ENCODE measurements at regions not wholly inside any gene's neighbourhood (a gene's known extent, or its start where the extent isn't known, plus 50 kb on each side); places are given as distances from the start of the nearest gene placed in this dataset.
"Not testable (repeated sequence)": the region's sequence is repeated elsewhere in the genome, so short reads cannot be mapped to it uniquely, and the experiment has no call there.

DNA sequence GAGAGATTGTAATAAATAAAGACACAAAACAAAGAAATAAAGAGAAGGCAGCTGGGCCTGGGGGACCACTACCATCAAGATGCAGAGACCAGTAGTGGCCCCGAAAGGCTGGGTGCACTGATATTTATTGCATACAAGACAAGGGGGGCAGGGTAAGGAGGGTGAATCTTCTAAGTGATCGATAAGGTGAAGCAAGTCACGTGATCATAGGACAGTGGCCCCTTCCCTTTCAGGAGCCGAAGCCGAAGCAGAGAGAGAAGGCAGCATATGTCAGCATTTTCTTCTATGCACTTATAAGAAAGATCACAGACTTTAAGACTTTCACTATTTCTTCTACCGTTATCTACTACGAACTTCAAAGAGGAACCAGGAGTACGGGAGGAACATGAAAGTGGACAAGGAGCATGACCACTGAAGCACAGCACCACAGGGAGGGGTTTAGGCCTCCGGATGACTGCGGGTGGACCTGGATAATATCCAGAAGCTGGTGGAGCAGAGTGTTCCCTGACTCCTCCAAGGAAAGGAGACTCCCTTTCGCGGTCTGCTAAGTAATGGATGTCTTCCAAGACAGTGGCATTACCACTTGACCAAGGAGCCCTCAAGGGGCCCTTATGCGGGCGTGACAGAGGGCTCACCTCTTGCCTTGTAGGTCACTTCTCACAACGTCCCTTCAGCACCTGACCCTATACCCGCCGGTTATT, 126.4 kb downstream of the RBM46 start:
- not testable (repeated sequence) for DNase-seq

DNA sequence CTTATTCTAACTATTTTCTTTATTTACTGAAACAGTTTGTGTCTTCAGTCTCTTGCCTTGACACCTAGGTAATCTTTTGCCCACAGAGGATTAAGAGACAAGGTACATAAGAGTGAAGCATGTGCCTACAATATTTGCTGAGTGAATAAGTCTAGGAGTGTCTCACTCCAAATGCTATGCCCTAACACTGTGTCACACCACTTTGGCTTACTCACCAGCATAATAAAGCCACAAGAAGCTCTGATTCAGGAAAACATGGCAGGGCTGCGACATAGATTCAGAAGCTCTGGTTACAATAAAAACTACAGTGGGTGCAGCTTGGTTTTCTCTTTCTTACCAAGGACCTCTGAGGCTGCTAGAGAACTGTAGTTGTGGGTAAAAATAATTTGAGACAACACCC, 127.1 kb downstream of the RBM46 start:
- no peak for DNase-seq

DNA sequence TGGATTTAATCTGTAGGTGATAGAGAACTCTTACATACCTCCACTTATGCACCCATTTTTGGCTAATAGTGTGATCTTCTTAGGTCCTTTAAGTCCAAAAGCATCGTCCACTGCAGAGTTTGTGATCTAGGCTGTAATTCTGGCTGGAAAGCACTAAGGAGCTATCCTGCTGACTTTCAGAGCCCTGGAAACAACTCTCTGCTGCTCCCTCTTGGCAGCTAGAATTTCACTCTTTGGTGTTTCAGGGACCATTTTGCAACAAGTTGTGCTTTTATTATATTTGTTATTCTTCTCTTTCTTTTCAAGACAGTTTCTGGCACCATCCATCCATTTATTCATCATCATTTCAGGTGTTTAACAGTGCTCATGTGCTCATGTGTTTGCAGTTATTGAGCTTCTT, 130.0 kb downstream of the RBM46 start:
- DNase-seq = no peak

DNA sequence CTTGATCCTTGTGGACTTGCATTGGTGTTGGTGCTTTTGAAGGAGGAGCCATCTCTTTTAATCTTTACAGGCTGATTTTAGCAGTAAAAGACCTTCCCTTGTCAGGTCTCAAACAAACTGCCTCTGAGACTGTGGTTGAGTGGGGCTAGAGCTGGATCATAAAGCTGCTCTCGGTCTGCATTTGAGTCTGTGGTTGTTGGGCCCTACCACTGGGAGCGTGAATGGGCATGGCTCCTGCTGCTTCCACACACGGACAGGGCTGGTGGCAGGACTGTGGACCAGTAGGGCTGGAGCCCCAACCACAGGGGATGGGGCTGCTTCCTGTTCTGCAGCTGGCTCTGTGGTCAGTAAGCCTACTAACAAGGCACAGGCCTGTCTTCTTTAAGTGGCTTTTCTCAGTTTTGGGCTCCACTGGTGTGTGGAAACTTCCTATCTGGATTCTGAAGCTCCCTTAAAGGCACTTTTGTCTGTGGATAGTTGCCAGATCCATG, 130.6 kb downstream of the RBM46 start:
- DNase-seq = no peak

DNA sequence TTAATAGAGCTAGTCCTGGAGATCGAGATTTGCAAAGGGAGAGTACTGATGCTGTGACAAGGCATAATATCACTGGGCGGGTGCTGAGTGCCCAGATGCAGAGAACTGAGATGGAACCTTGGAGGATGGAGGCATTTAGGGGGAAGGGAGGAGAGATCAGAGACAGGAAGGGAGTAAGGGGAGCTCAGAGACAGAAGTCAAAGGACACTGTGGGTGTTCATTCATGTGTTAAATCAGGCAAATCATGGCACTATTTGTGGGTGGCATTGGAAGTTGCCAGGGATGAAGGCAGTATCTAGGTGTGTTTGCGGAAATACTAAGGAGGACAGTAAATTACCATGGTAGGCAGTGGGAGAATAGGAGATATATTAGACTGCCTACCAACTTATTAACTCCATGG, 135.0 kb downstream of the RBM46 start:
- no peak for DNase-seq

DNA sequence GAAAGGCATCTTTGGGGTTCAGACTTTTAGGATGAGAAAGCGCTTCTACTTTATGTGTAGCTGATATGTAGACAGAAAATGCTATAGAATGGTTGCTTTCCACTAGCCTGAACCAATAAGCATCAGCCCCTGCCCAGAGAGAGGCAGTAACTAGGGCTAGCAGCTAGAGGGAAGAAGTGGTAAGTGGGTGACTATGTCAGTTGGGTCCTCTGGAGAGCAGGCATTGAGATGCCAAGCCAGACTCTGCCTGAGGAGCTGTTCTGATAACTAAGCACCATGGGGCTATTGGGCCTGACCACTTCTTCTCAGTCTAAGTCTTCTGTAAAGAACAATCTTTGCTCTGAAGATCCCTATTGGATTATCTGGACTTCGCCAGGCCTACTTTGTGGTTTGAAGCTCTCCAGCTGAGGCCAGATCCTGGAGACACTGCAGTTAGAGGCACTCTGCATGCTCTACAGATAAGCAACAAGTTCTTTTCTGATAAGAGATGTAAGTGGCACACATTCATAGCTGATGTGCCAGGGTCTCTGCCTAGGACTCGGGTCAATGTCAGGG, 146.1 kb downstream of the RBM46 start:
- no peak for DNase-seq

DNA sequence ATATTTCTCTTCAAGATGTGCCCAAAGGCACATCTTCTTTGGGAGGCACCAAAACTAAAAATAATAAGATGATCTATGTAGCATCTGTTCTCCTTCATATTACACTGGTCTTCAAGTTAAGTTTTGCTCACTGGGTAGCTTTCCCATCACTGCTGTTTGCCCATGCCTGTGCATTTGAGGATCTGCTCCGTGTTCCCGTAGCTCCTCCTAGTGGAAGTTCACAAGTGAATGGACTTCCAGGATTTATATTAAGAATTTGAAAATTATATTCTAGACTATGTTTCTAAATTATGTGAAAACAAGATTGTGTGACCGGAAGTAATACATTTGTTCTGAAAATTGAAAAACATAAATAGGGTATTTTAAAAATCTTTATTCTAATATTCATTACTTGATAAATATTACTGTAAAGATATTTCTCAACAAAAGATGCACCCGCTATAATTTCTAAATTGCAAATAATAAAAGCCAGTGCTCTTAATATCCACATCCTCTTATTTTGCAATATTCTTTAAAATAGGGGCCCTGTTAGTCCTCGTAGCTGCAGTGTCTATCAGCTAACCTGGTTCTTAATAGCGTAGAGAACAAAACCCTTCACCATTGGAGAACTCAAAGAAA, 147.7 kb downstream of the RBM46 start:
- DNase-seq = no peak

DNA sequence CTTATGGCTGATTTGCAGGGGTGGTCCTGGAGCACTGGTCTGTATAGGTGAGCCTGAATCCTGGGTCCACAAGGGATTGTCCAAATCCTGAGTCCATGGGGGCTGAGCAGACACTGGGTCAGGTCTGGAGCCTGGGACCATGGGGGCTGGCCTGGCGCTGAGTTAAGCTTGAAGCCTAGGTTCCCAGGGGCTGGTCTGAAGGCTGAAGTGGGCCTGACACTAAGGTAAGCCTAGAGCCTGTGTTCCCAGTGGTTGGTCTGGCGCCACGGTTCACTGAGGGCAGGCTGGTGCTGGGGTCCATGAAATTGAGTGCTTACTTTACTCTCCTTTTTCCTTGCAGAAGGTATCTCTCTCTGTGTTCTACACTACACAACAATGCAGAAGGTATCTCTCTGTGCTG, 155.8 kb downstream of the RBM46 start:
- no peak for DNase-seq

DNA sequence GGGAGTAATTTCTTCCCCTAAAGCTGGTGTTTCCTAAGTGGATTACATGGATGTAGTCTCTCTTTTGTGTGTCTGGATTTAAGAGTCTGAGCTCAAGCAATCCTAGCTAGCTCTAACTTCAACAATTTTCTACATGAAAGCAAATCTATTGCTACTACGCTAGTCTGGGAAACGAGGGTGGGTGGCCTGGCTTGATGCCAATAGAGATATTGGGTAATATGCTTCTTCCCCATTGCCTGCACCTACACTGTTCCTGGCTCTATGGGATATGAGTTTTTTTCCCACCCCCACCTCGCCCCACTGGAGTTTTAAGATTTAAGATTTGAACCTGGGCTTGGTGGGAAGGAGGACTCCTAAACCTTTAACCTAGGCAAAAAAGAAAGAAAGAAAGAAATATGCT, 158.8 kb downstream of the RBM46 start:
- DNase-seq = no peak

DNA sequence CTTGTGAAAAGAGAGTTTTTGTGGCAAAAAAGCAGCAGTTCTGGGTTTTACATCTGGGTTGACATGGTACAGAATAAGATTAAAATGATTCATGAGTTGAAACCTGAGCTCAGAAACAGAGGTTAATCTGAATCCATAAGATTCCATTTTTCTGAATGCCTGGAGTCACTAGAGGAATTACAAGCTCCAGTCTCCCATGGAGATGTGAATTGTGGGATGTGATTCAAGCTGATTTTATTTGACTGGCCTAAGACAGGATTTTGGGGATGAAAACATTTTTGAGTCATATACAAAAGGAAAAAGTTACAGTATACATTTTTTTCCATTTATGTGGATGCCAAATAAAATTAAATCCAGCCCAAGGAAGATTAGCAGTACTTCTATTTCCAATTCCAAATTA, 161.1 kb downstream of the RBM46 start:
- DNase-seq = no peak

DNA sequence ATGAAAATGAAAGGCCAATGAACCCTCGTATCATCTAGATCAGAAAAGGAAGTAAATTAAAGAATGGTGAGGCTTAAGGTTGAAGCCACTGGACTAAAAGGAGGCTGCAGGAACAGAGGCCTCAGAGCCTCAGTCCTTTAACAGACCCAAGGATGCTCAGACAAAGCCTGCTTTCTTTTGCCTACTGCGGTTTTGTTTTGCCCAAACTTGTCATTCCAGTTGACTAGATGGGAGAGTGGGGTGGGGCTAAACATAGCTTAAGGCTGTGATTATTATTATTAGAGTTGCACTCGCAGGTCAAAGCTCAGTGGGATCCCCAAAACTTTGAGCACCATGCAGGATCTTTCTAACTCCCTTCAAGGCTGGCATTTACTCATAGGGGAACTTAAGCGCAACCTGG, 163.9 kb downstream of the RBM46 start:
- DNase-seq = no peak

DNA sequence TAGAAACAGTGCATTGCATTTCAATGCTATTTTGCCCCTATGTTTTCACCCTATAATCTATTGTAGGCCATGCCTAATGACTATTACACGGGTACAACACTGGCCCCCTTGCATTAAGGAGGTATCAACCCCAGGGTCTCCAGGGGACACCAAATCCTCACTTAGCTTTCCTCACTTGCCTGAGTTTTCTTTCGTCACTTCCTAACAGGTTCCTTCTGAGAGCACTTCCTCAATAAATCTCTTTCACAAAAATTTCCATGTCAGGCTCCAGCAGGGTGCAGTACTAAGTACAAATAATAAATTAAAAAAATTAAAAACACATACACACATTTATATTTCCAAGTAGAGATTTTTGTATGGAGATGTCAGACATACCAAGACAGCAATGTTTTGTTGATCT, 165.0 kb downstream of the RBM46 start:
- no peak for DNase-seq

DNA sequence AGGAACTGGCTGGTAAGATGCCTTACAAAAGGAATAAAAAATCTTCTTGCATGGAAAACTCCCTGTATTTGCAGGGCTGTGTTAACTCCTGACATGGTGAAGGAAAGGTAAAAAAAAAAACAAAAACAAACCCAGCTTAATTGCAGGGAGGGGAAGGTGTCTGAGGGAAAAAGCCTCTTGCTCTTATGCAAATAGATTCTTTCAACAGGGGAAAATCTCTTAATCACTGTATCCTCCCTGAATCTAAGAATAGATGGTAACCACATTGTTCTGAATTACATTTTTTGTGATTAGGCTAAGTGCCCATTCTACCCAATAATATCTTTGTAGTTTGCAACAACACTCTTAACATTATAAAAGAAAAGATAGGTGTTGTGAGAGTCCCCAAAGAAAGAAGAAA, 172.6 kb downstream of the RBM46 start:
- no peak for DNase-seq

DNA sequence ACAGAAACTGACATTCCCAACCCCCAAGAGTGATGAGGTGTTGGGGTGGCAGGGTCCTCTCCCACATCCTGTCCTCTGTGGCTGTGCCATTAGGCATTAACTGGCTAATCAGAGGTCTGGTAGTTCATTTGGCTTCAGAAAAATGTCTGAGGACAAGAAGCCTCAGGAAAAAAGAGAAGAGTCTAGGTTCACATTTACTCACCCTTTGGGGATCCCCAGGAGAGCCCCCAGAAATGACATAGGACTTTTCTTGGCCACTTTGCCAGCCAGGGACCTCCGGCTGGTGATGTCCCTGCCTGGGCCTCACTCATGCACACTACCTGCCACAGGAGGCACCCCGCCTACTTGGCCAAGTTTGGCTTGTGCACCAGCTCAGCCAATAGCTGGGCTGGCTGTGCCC, 173.0 kb downstream of the RBM46 start:
- DNase-seq = no peak

DNA sequence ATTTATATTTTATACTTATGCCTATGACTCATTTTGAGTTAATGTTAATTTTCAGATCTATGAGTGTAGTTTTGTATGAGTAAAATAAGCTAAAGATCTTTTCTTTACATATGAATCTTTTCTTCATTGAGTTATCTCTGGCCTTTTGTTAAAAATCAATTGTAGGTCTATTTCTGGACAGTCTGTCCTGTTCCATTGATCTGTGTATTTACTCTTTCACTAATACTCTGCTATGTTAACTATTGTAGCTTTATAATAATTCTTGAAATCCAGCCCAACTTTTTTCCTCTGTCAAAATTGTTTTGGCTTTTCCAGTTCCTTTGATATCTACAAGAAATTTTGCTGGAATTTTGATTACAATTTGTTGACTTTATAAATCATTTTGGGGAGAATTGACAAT, 177.0 kb downstream of the RBM46 start:
- DNase-seq = no peak

DNA sequence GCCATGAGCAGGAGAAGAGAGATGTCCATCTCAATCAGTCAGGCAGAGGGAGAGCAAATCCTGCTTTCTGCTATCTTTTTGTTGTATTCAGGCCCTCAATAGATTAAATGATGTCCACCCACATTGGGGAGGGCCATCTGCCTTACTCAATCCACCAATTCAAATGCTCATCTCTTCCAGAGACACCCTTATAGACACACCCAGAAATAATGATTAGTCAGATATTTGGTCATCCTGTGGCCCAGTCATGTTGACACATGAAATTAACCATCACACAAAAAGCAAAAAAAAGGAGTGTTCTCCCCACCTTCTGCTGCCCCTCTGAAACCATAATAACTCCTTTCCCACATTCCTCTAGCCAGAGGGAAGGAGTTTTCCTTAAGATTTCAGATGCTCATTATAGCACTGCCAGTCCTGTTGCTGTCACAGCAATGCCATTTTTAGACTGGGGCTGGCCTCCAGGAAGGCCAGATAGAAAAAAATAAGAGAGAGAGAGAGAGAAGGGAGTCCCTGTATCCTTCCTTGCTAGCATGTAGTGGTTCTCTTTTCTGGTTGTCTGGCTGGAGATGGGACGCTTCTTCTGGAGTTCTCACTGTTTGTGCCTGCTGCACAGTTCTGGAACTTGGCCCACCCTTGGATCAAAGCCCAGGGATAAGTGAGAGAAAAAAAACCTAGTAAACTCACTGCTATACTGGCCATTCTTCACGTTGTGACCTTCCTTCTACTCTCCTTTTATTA, 177.7 kb downstream of the RBM46 start:
- no peak for DNase-seq

DNA sequence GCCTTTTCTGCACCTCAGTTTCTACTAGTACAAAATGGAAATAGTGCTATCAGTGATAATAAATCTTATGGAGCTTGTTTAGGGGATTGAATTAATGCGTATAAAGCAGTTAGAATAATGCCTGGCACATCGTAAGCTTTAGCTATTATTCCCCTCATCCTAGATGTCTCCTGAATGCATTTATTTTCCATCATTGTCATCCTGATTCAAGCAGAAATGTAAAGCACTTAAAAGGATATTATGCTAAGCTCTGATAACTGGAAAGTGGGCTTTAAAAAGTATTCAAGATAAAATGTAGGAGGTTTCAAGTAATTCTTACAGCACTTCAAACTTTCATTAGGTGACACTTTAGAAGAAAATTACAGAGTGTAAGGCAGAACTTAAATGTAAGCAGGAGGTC, 178.7 kb downstream of the RBM46 start:
- DNase-seq = no peak

DNA sequence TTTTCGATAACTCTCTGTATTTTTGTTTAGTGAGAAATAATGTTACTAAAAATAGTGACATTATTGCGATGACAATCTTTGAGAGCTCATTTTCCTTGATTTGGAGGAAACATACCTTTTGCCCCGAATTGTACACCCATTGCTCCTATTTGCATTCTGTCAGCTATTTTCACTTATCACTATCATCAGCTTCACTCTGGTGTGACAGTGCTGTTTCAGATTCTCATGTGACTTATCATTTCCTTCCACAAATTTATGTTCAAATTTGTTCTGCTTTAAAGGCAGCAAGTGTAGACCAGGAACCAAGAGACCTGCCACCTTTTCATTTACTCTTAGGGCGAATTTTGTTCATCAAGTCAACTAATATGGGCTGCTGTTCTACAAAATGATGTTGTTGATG, 179.4 kb downstream of the RBM46 start:
- DNase-seq = no peak

DNA sequence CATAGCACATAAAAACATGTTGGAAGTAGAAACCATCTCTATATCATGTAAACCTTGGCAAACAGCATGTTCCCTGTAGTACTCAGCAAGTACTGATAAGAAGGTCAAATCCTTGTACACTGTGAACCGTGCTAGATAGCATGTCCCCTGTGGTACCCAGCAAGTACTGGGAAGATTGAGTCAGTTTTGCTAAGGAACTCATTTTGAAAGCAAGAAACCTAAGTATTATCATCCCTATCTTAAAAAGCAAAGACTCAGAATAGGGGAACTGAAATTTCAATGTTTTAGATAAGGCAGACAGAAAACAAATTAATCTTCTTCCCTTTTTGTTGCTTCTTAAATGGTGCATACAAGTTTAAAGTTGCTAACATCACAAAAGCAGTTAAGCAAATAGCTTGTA, 180.2 kb downstream of the RBM46 start:
- DNase-seq = no peak

DNA sequence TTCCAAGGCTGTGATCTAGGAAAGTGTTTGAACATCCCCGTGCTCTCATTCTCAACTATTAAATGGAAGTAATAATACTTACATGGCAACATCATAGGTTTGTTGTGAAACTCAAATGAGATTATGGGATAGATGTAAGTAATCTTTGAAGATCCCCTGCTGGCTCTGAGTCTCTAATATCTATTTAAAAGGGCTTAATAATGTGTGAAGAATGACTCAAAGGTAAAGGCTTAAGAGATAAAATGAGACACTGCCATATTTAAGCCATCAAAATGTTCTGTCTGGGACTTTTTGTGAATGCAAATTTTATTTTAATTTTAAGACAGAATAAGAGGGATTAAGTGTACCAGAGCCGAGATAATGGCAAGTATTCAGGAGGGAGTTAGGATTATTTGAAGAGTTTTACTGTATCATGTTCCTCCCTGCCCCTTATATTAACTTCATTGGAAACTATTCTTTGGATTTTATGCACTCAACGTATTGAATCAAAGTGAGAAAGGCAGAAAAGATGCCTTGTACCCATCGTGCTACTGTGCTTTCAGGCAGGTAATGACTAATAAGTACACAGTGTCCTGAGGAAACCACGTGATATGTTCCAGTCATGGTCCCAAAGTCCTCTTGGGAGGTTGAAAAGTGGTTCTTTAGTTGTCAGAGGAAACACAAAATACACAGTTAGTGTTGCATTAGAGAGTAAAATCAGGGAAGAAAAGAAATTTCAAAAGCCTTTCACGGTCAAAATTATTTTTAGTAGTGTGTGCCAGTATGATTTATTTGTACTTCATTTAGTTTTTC, 192.4 kb downstream of the RBM46 start:
- DNase-seq = no peak

DNA sequence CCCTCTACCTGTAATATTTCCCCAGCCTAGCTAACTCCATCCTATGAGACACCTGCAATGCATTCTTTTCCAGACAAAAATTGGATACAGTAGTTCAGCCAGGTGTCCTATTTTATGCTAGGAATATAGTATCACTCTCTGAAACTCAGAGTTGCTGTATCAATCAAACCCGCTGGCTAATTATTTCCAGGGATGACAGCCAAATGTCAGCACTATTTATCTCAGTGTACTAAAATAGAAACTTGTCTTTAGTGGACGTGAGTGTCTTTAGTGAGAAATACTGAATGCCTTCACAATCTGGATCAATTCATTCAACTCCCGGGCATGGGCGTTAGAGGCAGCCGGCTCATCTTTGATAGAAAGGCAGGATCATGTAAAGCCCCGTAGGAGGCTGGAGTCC, 196.2 kb downstream of the RBM46 start:
- no peak for DNase-seq

DNA sequence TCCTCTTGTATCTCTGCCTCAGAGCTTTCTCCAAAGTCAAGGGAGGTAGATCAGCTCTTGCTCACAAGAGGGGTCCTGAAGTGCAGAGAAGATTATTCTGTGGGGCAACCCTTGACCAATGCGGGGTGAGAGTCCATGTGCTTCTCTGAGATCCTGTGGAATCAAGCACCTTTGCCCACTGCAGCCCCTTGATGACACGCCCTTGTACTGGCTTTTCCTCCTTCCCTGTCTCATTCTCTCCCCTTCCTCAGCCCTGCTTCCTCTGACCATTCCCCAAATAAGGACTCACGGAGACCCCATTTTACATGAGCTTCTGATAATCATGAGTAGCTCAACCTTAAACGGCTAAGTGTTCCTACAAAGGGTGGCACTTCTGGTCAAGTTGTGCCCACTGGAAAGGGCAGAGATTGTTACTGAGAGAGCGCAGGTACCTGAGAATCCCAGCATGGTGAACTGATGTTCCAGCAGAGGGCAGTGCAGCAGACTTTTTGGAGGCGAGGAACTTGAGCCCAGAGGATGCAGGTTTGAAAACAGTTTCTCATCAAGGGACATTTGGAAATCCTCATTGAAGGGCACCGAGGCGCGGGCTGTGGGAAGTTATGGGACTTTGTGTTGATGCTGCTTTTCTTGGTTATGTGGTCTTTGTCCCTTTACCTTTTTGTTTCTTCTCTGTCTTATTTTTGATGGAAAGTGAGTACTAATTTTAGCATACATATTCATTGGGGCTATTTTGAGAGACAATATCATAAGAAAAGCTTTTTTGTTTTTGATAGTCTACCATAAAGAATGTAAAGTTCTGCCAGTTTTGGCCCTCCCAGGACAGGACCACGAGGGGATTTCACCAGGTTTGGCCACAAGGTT, 201.3 kb downstream of the RBM46 start:
- peak; percentile 35 to 52 for DNase-seq
